BLaER1 (cell line): ENCODE measurements at regions not wholly inside any gene's neighbourhood (a gene's known extent, or its start where the extent isn't known, plus 50 kb on each side); places are given as distances from the start of the nearest gene placed in this dataset.
A peak's percentile ranks its signal among the peaks of the same experiment; 100 is the strongest.
"Not testable (repeated sequence)": the region's sequence is repeated elsewhere in the genome, so short reads cannot be mapped to it uniquely, and the experiment has no call there.

Source experiments
- H3K27ac ChIP-seq: shearing (Covaris generic); formaldehyde crosslinking; 2 replicates; pipeline ENCODE4 v1.8.1; 2022
- H3K27me3 ChIP-seq: shearing (Covaris generic); formaldehyde crosslinking; 2 replicates; pipeline ENCODE4 v1.8.1; 2022
- H3K36me3 ChIP-seq: shearing (Covaris generic); formaldehyde crosslinking; 2 replicates; pipeline ENCODE4 v1.8.1; 2022
- H3K4me1 ChIP-seq: shearing (Covaris generic); formaldehyde crosslinking; 2 replicates; pipeline ENCODE4 v1.8.1; 2022
- H3K4me2 ChIP-seq: shearing (Covaris generic); formaldehyde crosslinking; 2 replicates; pipeline ENCODE4 v1.8.1; 2022
- H3K4me3 ChIP-seq: shearing (Covaris generic); formaldehyde crosslinking; 2 replicates; pipeline ENCODE4 v1.8.1; 2022
- H3K9ac ChIP-seq: shearing (Covaris generic); formaldehyde crosslinking; 2 replicates; pipeline ENCODE4 v1.8.1; 2022
- H3K9me3 ChIP-seq: shearing (Covaris generic); formaldehyde crosslinking; 2 replicates; pipeline ENCODE4 v1.8.1; 2022
- H4K20me1 ChIP-seq: shearing (Covaris generic); formaldehyde crosslinking; 2 replicates; pipeline ENCODE4 v1.8.1; 2022
- Cebpa-rat ChIP-seq: shearing (Covaris generic); IDR thresholded peaks from 2 replicates; pipeline ENCODE4 v1.8.1; 2022

GRCh38 chr5:158590746-158591300, 508.9 kb downstream of the EBF1 start:
- H3K36me3 ChIP-seq = no peaks in the 10 kb centered on the region; the same call in 1 of the 2 replicates
- no peak overlapping the region for H3K4me3 ChIP-seq
- H4K20me1 ChIP-seq = no peaks in the 10 kb centered on the region
- H3K27ac ChIP-seq = peak overlapping the region; percentile 71
- H3K4me1 ChIP-seq = peaks cover 46% of the 10 kb centered on the region
- no peak overlapping the region for H3K9ac ChIP-seq
- H3K9me3 ChIP-seq = peaks cover 42% of the 10 kb centered on the region
- TF ChIP-seq Cebpa-rat = no peak
- H3K27me3 ChIP-seq = no peaks in the 10 kb centered on the region
- peak overlapping the region; percentile 80 for H3K4me2 ChIP-seq

- Histone ChIP-seq H3K27ac (peak overlapping the region; percentile 71), H3K4me3 (peak overlapping the region; percentile 12)
Measured at GRCh38 chr5:158589939-158590338, 509.8 kb downstream of the EBF1 start.

GRCh38 chr5:158588617-158589016, 511.1 kb downstream of the EBF1 start:
- peak overlapping the region; percentile 80 for H3K4me2 ChIP-seq
- H3K4me3 ChIP-seq = no peak overlapping the region
- peaks cover 43% of the 10 kb centered on the region for H3K9me3 ChIP-seq
- TF ChIP-seq Cebpa-rat = no peak
- peak overlapping the region; percentile 71 for H3K27ac ChIP-seq
- H3K4me1 ChIP-seq = peaks cover 46% of the 10 kb centered on the region
- peak overlapping the region; percentile 11; the same call in 1 of the 2 replicates for H3K9ac ChIP-seq
- H4K20me1 ChIP-seq = no peaks in the 10 kb centered on the region
- H3K36me3 ChIP-seq = no peaks in the 10 kb centered on the region
- no peaks in the 10 kb centered on the region for H3K27me3 ChIP-seq

More at GRCh38 chr5:158589939-158590338, 509.8 kb downstream of the EBF1 start:
- peaks cover 42% of the 10 kb centered on the region for H3K9me3 ChIP-seq
- no peaks in the 10 kb centered on the region for H3K36me3 ChIP-seq
- no peaks in the 10 kb centered on the region for H3K27me3 ChIP-seq
- H4K20me1 ChIP-seq = no peaks in the 10 kb centered on the region
- peaks cover 46% of the 10 kb centered on the region for H3K4me1 ChIP-seq
- 0 out of 2 replicates have a peak overlapping the region, but pooled peaks have one; percentile 54 for H3K9ac ChIP-seq
- peak overlapping the region; percentile 80 for H3K4me2 ChIP-seq
- TF ChIP-seq Cebpa-rat = no peak

GRCh38 chr5:158586054-158586453, 513.7 kb downstream of the EBF1 start:
- H3K9ac ChIP-seq = no peak overlapping the region
- no peaks in the 10 kb centered on the region for H3K27me3 ChIP-seq
- H3K4me3 ChIP-seq = no peak overlapping the region
- H4K20me1 ChIP-seq = no peaks in the 10 kb centered on the region
- peaks cover 61% of the 10 kb centered on the region for H3K9me3 ChIP-seq
- TF ChIP-seq Cebpa-rat = no peak
- no peak overlapping the region for H3K4me2 ChIP-seq
- no peaks in the 10 kb centered on the region for H3K36me3 ChIP-seq
- H3K4me1 ChIP-seq = peaks cover 35% of the 10 kb centered on the region
- 0 out of 2 replicates have a peak overlapping the region, but pooled peaks have one; percentile 39 for H3K27ac ChIP-seq

- not testable (repeated sequence) for H3K36me3 ChIP-seq, H3K4me1 ChIP-seq, H3K4me2 ChIP-seq, H3K9ac ChIP-seq, H3K27me3 ChIP-seq, H4K20me1 ChIP-seq, H3K4me3 ChIP-seq, H3K27ac ChIP-seq
- H3K9me3 ChIP-seq = peaks cover 95% of the 10 kb centered on the region
Measured at GRCh38 chr5:158582669-158583068, 517.0 kb downstream of the EBF1 start.

GRCh38 chr5:158573829-158574228, 525.9 kb downstream of the EBF1 start:
- Histone ChIP-seq H3K4me1 (peaks cover 9% of the 10 kb centered on the region), H4K20me1 (no peaks in the 10 kb centered on the region), H3K4me2 (peak overlapping the region; percentile 11), H3K27me3 (no peaks in the 10 kb centered on the region), H3K4me3 (no peak overlapping the region), H3K9ac (no peak overlapping the region), H3K27ac (no peak overlapping the region), H3K9me3 (peaks cover 84% of the 10 kb centered on the region), H3K36me3 (no peaks in the 10 kb centered on the region)
- TF ChIP-seq Cebpa-rat = no peak

GRCh38 chr5:158570502-158570901, 529.2 kb downstream of the EBF1 start:
- Histone ChIP-seq H3K4me1 (peaks cover 14% of the 10 kb centered on the region), H3K27me3 (no peaks in the 10 kb centered on the region), H4K20me1 (no peaks in the 10 kb centered on the region), H3K4me3 (no peak overlapping the region), H3K4me2 (no peak overlapping the region), H3K9ac (no peak overlapping the region), H3K27ac (no peak overlapping the region), H3K36me3 (no peaks in the 10 kb centered on the region), H3K9me3 (peaks cover 82% of the 10 kb centered on the region)
- no peak for TF ChIP-seq Cebpa-rat

GRCh38 chr5:158569534-158569933, 530.2 kb downstream of the EBF1 start:
- TF ChIP-seq Cebpa-rat = no peak
- Histone ChIP-seq H3K4me1 (peaks cover 23% of the 10 kb centered on the region), H3K36me3 (no peaks in the 10 kb centered on the region), H3K27me3 (no peaks in the 10 kb centered on the region), H3K27ac (no peak overlapping the region), H3K4me2 (no peak overlapping the region), H4K20me1 (no peaks in the 10 kb centered on the region), H3K4me3 (no peak overlapping the region), H3K9me3 (peaks cover 77% of the 10 kb centered on the region), H3K9ac (no peak overlapping the region)

GRCh38 chr5:158565017-158565789, 534.5 kb downstream of the EBF1 start:
- no peaks in the 10 kb centered on the region for H4K20me1 ChIP-seq
- no peak for TF ChIP-seq Cebpa-rat
- H3K27ac ChIP-seq = peak overlapping the region; percentile 81
- no peaks in the 10 kb centered on the region for H3K36me3 ChIP-seq
- H3K27me3 ChIP-seq = no peaks in the 10 kb centered on the region
- peaks cover 58% of the 10 kb centered on the region for H3K4me1 ChIP-seq
- no peak overlapping the region for H3K4me3 ChIP-seq
- peaks cover 54% of the 10 kb centered on the region for H3K9me3 ChIP-seq
- H3K9ac ChIP-seq = no peak overlapping the region
- H3K4me2 ChIP-seq = peak overlapping the region; percentile 59

GRCh38 chr5:158563760-158564390, 535.8 kb downstream of the EBF1 start:
- no peaks in the 10 kb centered on the region for H4K20me1 ChIP-seq
- no peaks in the 10 kb centered on the region for H3K36me3 ChIP-seq
- peaks cover 71% of the 10 kb centered on the region for H3K4me1 ChIP-seq
- peak overlapping the region; percentile 81 for H3K27ac ChIP-seq
- peak overlapping the region; percentile 59 for H3K4me2 ChIP-seq
- peaks cover 41% of the 10 kb centered on the region for H3K9me3 ChIP-seq
- no peak overlapping the region for H3K9ac ChIP-seq
- H3K27me3 ChIP-seq = no peaks in the 10 kb centered on the region
- no peak overlapping the region for H3K4me3 ChIP-seq
- no peak for TF ChIP-seq Cebpa-rat
